ENCODE measurements at regions not wholly inside any gene's neighbourhood (a gene's known extent, or its start where the extent isn't known, plus 50 kb on each side); places are given as distances from the start of the nearest gene placed in this dataset.

GRCh38 chr4:18366136-18366535 is 344.6 kb upstream of the LCORL start:
- Mint-ChIP-seq H3K36me3 (ENCODE audit: low read depth) (no peaks in the 10 kb centered on the region), H3K27ac (no peak overlapping the region)

GRCh38 chr4:18343581-18343980 is 322.0 kb upstream of the LCORL start:
- Mint-ChIP-seq H3K36me3 (ENCODE audit: low read depth) (peaks cover 9% of the 10 kb centered on the region; the same call in 1 of the 2 replicates), H3K27ac (no peak overlapping the region), H3K4me3 (no peak overlapping the region), H3K4me1 (ENCODE audit: low read depth) (no peaks in the 10 kb centered on the region), H3K9me3 (peaks cover 33% of the 10 kb centered on the region), H3K27me3 (ENCODE audit: insufficient read depth) (no peaks in the 10 kb centered on the region)
- no peak for TF ChIP-seq CTCF (IDR thresholded peaks at IDR 0.05)
- DNase-seq: no peak

More at GRCh38 chr4:18366136-18366535, 344.6 kb upstream of the LCORL start:
- Mint-ChIP-seq H3K9me3 (no peaks in the 10 kb centered on the region; the same call in 1 of the 2 replicates), H3K27me3 (ENCODE audit: insufficient read depth) (peaks cover 1% of the 10 kb centered on the region; the same call in 1 of the 2 replicates), H3K4me1 (ENCODE audit: low read depth) (no peaks in the 10 kb centered on the region), H3K4me3 (no peak overlapping the region)
- TF ChIP-seq CTCF (IDR thresholded peaks at IDR 0.05): no peak
- no peak for DNase-seq

- no peak overlapping the region for H3K4me3 Mint-ChIP-seq
- H3K9me3 Mint-ChIP-seq: peaks cover 40% of the 10 kb centered on the region
- no peak for TF ChIP-seq CTCF (IDR thresholded peaks at IDR 0.05)
- H3K4me1 Mint-ChIP-seq (ENCODE audit: low read depth): no peaks in the 10 kb centered on the region
- no peaks in the 10 kb centered on the region for H3K27me3 Mint-ChIP-seq (ENCODE audit: insufficient read depth)
- DNase-seq: no peak
- no peak overlapping the region for H3K27ac Mint-ChIP-seq
- peaks cover 9% of the 10 kb centered on the region; the same call in 1 of the 2 replicates for H3K36me3 Mint-ChIP-seq (ENCODE audit: low read depth)
Measured at GRCh38 chr4:18342847-18343246, 321.3 kb upstream of the LCORL start.

GRCh38 chr4:18321956-18322530 is 300.5 kb upstream of the LCORL start:
- Mint-ChIP-seq H3K9me3 (peaks cover 23% of the 10 kb centered on the region), H3K4me3 (no peak overlapping the region), H3K36me3 (ENCODE audit: low read depth) (no peaks in the 10 kb centered on the region; the same call in 1 of the 2 replicates), H3K4me1 (ENCODE audit: low read depth) (no peaks in the 10 kb centered on the region), H3K27me3 (ENCODE audit: insufficient read depth) (no peaks in the 10 kb centered on the region; the same call in 1 of the 2 replicates), H3K27ac (no peak overlapping the region)
- TF ChIP-seq CTCF (IDR thresholded peaks at IDR 0.05): no peak
- DNase-seq: no peak

- H3K9me3 Mint-ChIP-seq: peaks cover 30% of the 10 kb centered on the region
- TF ChIP-seq CTCF (IDR thresholded peaks at IDR 0.05): no peak
- H3K4me1 Mint-ChIP-seq (ENCODE audit: low read depth): no peaks in the 10 kb centered on the region
- no peak overlapping the region for H3K4me3 Mint-ChIP-seq
- H3K27ac Mint-ChIP-seq: no peak overlapping the region
- no peak for DNase-seq
- H3K27me3 Mint-ChIP-seq (ENCODE audit: insufficient read depth): no peaks in the 10 kb centered on the region; the same call in 1 of the 2 replicates
- no peaks in the 10 kb centered on the region; the same call in 1 of the 2 replicates for H3K36me3 Mint-ChIP-seq (ENCODE audit: low read depth)
Measured at GRCh38 chr4:18319431-18319830, 297.9 kb upstream of the LCORL start.
